ENCODE measurements at regions not wholly inside any gene's neighbourhood (a gene's known extent, or its start where the extent isn't known, plus 50 kb on each side); places are given as distances from the start of the nearest gene placed in this dataset.
"Not testable (repeated sequence)": the region's sequence is repeated elsewhere in the genome, so short reads cannot be mapped to it uniquely, and the experiment has no call there.

GRCh38 chr11:91483956-91484355 is 740.7 kb upstream of the FAT3 start:
- TF ChIP-seq CTCF (conservative IDR thresholded peaks at IDR 0.05 in 1 of 2, IDR thresholded peaks at IDR 0.05 in 1 of 2; ENCODE audit: extremely low read depth in 1 of 2, insufficient read depth in 1 of 2, low read depth in 1 of 2, low read length in 2 of 2); EZH2 (IDR thresholded peaks at IDR 0.05; ENCODE audit: borderline replicate concordance, low read length): not testable (repeated sequence)
